SK-N-MC (cell line): ENCODE measurements at regions not wholly inside any gene's neighbourhood (a gene's known extent, or its start where the extent isn't known, plus 50 kb on each side); places are given as distances from the start of the nearest gene placed in this dataset.

Experiments used
- DNase-seq: peaks from one replicate; pipeline ENCODE4 v3.0.0-alpha.2; 2011; ENCODE audit warnings: low read depth, low spot score
- H3K27ac ChIP-seq: fragments of 200-600 bp; sonication (generic); 2 replicates; pipeline ENCODE4 v1.5.1; 2016; ENCODE audit warnings: mixed run types
- H3K36me3 ChIP-seq: fragments of 200-600 bp; sonication (generic); 2 replicates; pipeline ENCODE4 v1.6.1; 2017; ENCODE audit warnings: antibody characterized with exemption, low read length, mixed read lengths; ENCODE audit not compliant: insufficient read depth
- H3K4me3 ChIP-seq: fragments of 200-600 bp; sonication (generic); 2 replicates; pipeline ENCODE4 v1.5.1; 2016
- H3K9ac ChIP-seq: fragments of 200-600 bp; sonication (generic); 2 replicates; pipeline ENCODE4 v1.8.0; 2017; ENCODE audit warnings: mixed run types, mixed read lengths; ENCODE audit not compliant: insufficient read length
- H3K9me3 ChIP-seq: fragments of 200-600 bp; sonication (generic); 2 replicates; pipeline ENCODE4 v1.6.1; 2017; ENCODE audit warnings: low read depth, mild to moderate bottlenecking, antibody characterized with exemption, low read length, moderate library complexity, mixed read lengths
- EZH2 ChIP-seq: fragments of 200-600 bp; sonication (generic); IDR thresholded peaks from one replicate; pipeline ENCODE4 v1.6.1; 2017; ENCODE audit warnings: antibody characterized with exemption
- FOXP2 ChIP-seq: optimal IDR thresholded peaks from 2 replicates; pipeline ENCODE3; 2011; ENCODE audit warnings: mild to moderate bottlenecking, moderate library complexity; ENCODE audit not compliant: insufficient read depth; ENCODE audit errors: extremely low read length, control extremely low read depth
- POLR2AphosphoS5 ChIP-seq: IDR thresholded peaks from 2 replicates; pipeline ENCODE4 v1.6.1; 2012; ENCODE audit warnings: mild to moderate bottlenecking, low read depth, low read length, borderline replicate concordance

DNA sequence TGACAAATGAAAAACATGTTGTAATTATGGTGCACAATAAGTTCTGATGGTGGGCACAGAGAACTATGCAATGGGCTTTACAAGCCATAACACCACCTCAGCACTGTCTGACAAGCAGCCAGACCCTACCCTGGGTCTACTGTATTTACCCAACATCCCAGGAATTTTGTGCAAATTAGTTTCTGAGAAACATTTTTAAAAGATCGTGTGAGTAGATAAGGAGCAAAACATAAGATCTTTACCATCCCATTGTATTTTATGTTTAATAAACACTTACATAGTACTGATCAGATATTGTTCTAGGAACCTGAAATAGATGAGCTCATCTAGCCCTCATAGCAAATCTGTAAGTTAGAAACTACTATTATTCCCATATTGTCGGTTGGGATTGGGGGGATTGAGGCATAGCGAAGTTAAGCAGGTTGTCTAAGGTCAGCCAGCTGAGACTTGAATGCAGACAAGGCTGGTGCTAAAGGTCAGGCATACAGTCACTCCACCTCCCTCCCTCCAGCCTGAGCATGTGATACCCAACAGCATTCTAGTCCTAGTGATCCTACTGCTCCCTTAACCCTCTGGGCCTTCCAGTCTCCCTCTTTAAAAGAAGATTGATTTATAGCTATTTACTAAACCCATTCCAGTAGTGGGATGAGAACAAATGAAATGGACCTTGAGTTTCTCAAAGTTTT is 67.4 kb upstream of the STAM2 start:
- DNase-seq: no peak
- H3K9ac ChIP-seq: no peak overlapping the region
- no peaks in the 10 kb centered on the region for H3K36me3 ChIP-seq
- H3K9me3 ChIP-seq: peaks cover 5% of the 10 kb centered on the region; the same call in 1 of the 2 replicates
- no peak overlapping the region for H3K27ac ChIP-seq
- no peak overlapping the region for H3K4me3 ChIP-seq
- TF ChIP-seq POLR2AphosphoS5 (no peak), EZH2 (no peak), FOXP2 (no peak)

DNA sequence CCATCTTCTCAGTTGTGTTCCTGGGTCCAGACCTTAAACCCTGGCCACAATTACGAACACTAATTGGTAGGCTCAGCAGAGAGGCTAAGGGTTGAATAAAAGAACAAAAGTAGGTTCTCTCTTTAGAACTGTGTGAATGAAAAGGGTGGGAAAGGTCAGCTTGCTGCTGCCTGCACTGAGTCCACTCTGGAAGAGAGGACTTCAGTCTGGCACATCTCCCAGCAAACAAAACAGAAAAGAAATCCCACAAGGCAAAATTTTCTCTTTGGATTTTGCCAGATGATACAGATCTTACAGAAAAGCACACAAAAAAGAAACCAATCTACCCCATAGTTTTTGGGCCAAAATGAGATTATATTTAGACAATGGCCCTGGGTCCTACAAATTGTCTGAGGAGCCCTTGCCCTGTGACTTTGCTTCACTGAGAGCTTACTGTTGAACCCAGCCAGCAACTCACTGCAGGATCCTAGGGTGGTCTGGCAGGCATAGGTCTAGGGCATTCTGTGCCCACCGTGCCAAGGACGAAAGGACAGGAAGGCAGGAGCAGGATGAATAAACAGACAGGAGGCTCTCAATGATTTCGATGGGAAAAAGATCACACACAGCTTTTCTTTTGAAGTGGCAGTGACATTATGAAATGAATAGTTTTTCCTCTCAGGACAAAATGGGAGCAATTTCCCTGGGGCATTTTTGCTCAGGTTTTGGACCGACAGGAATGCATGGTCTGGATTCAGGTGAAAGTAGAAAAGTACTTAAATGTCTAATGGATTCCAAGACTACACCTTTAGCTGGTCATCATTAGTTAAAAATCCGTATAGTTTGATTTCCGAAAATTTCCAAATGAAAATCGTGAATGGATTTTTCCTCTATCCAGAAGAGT is 68.4 kb upstream of the STAM2 start:
- no peak overlapping the region for H3K4me3 ChIP-seq
- H3K9me3 ChIP-seq: peaks cover 5% of the 10 kb centered on the region; the same call in 1 of the 2 replicates
- no peak overlapping the region for H3K27ac ChIP-seq
- DNase-seq: no peak
- H3K36me3 ChIP-seq: no peaks in the 10 kb centered on the region
- no peak for TF ChIP-seq POLR2AphosphoS5
- no peak for TF ChIP-seq EZH2
- no peak for TF ChIP-seq FOXP2
- H3K9ac ChIP-seq: no peak overlapping the region

DNA sequence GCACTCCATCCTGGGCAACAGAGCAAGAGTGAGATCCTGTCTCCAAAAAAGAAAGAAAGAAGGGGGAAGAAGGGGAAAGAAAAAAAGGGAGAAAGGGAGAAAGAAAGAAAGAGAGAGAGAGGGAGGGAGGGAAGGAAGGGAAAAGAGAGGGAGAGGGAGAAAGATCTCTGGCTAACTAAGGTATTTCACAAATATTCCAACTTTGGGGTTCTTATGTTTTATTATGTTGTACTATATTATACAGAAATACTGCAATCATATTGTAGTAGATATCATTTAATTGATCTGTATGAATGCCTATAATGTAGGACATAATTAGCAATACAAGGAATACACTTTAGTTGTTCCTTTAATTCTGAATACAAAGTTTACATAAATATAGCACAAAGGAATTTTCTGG is 70.1 kb upstream of the STAM2 start:
- Histone ChIP-seq H3K9me3 (no peaks in the 10 kb centered on the region), H3K4me3 (no peak overlapping the region), H3K36me3 (no peaks in the 10 kb centered on the region), H3K27ac (no peak overlapping the region), H3K9ac (no peak overlapping the region)
- TF ChIP-seq EZH2: no peak
- no peak for TF ChIP-seq POLR2AphosphoS5
- no peak for DNase-seq

DNA sequence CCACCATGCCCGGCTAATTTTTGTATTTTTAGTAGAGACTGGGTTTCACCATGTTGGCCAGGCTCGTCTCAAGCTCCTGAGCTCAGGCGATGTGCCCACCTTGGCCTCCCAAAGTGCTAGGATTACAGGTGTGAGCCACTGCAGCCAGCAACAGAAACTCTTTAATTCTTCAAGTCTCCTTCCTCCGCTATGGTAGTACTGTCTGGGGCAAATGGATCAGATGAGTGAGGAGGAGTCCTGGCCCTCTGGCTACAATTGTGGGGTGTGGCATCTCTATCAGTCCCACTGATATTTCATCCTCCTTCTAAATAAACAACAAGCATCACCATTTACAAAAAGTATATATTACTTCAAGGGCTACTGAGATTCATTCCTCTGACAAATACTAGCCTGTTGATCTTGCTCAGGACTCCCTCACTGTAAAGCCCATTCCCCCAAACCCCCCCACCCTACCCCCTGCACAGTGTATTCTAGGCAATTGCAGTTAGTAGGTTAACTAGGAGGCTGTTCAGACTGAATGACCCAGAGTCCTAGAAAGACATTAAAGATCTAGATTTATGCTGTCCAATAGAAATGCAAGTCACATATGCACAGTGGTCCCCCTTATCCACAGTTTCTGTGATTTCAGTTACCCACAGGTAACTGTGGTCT is 71.2 kb upstream of the STAM2 start:
- no peak overlapping the region for H3K4me3 ChIP-seq
- no peak for TF ChIP-seq EZH2
- TF ChIP-seq FOXP2: no peak
- no peak for TF ChIP-seq POLR2AphosphoS5
- H3K9ac ChIP-seq: no peak overlapping the region
- no peaks in the 10 kb centered on the region for H3K9me3 ChIP-seq
- H3K27ac ChIP-seq: no peak overlapping the region
- H3K36me3 ChIP-seq: no peaks in the 10 kb centered on the region
- no peak for DNase-seq

DNA sequence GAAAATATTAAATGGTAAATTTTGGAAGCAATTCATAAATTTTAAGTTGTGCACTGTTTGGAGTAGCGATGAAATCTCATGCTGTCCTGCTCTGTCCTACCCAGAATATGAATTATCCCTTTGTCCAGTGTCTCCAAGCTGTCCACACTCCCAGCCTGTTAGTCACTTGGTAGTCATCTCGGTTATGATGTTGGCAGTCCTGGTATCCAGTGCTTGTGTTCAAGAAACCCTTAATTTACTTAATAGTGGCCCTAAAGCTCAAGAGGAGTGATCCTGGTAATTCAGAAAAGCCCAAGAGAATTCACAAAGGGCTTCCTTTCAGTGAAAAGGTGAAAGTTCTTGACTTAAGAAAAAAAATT is 71.8 kb upstream of the STAM2 start:
- TF ChIP-seq FOXP2 (no peak), POLR2AphosphoS5 (no peak), EZH2 (no peak)
- no peak overlapping the region for H3K4me3 ChIP-seq
- H3K9ac ChIP-seq: no peak overlapping the region
- H3K27ac ChIP-seq: no peak overlapping the region
- H3K9me3 ChIP-seq: no peaks in the 10 kb centered on the region
- DNase-seq: no peak
- no peaks in the 10 kb centered on the region for H3K36me3 ChIP-seq

DNA sequence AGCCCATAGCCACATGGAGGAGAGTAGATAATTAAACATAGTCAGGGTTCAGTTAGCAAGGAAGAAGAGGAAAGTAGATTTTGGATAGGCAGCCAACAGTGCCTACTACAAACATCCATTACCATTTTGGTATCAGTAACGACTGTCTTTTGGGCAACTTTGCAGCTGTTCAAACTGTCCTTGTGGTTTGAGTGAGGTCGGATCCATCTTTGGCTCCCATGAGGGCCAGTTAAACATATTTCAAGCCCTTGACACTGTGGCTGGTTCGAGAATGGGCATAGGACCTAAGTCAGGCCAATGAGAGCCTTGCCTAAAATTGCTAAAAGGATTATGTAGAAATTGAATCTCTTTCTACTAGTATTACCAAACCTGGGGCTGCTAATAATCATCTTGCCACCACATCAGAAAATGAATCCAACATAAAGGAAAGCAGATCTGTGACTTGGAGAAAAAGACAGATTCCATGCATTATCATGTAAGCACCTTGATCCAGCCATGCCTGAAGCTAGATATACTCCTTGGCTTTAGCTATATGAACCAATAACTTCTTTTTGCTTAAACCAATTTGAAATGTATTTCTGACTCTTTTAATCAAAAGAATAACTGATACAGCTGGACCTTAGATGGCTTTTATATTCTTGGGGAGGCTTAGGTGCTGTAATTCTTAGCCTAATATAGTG is 75.0 kb upstream of the STAM2 start:
- no peak overlapping the region for H3K27ac ChIP-seq
- H3K36me3 ChIP-seq: no peaks in the 10 kb centered on the region
- H3K4me3 ChIP-seq: no peak overlapping the region
- no peaks in the 10 kb centered on the region for H3K9me3 ChIP-seq
- DNase-seq: no peak
- TF ChIP-seq EZH2 (no peak), FOXP2 (no peak)
- H3K9ac ChIP-seq: no peak overlapping the region

DNA sequence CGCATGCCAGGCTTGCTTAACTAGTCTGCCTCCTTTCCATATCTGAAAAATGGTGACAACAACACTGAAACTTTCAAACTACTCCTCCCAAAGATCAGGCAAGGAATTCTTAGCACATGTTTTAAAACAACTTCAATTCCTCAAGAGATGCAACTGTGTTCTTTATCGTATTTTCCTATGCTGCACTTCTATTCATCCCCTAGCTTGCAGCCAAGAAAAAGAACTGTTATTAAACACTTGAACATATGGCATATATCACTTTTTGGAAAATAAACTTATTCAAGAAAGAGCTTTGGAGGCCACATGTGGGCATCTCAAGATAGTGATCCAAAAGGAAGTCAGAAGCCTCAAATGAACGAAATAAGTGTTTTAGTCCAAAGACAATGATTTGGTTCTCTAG is 75.6 kb upstream of the STAM2 start:
- TF ChIP-seq FOXP2 (no peak), POLR2AphosphoS5 (no peak), EZH2 (no peak)
- no peak overlapping the region for H3K27ac ChIP-seq
- H3K4me3 ChIP-seq: no peak overlapping the region
- no peak for DNase-seq
- H3K36me3 ChIP-seq: no peaks in the 10 kb centered on the region
- H3K9me3 ChIP-seq: no peaks in the 10 kb centered on the region
- no peak overlapping the region for H3K9ac ChIP-seq

DNA sequence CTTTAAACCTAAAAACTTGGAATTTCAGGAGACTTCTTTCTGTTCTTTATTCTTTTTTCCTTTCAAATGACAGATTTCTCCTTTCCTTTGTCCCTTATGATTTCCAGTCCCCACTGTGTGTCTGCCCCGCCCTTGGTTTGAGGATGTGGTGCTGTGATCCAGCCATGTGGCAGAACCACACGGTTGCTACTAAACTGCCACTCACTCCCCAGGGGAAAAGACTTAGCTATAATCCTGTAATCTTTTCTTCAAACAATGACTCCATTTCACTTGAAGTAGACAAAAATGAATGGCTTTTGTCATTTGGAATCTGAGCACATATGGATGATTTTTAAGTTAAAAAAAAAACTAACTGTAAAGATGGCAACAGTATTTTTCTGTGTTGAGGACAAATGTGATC is 76.2 kb upstream of the STAM2 start:
- TF ChIP-seq FOXP2 (no peak), POLR2AphosphoS5 (no peak), EZH2 (no peak)
- Histone ChIP-seq H3K9me3 (no peaks in the 10 kb centered on the region), H3K4me3 (no peak overlapping the region), H3K27ac (no peak overlapping the region), H3K9ac (no peak overlapping the region), H3K36me3 (no peaks in the 10 kb centered on the region)
- no peak for DNase-seq
